HG03039 (cell line): ENCODE measurements at regions not wholly inside any gene's neighbourhood (a gene's known extent, or its start where the extent isn't known, plus 50 kb on each side); places are given as distances from the start of the nearest gene placed in this dataset.

Experiments used
- ATAC-seq: cut with Tn5 transposase; IDR thresholded peaks from one replicate; pipeline ENCODE4 v1.9.1; 2021; ENCODE audit warnings: mild to moderate bottlenecking, moderate library complexity; ENCODE audit not compliant: unreplicated experiment

GRCh38 chr12:114902665-114903064 lies 218.7 kb upstream of the TBX3 start:
- no peak for ATAC-seq

- ATAC-seq: no peak
Measured at GRCh38 chr12:114901316-114901715, 217.3 kb upstream of the TBX3 start.

- no peak for ATAC-seq
Measured at GRCh38 chr12:114898159-114898558, 214.2 kb upstream of the TBX3 start.

GRCh38 chr12:114895827-114896226 lies 211.9 kb upstream of the TBX3 start:
- no peak for ATAC-seq

- no peak for ATAC-seq
Measured at GRCh38 chr12:114895081-114895480, 211.1 kb upstream of the TBX3 start.

- no peak for ATAC-seq
Measured at GRCh38 chr12:114894076-114894475, 210.1 kb upstream of the TBX3 start.

- ATAC-seq: no peak
Measured at GRCh38 chr12:114888928-114889584, 205.1 kb upstream of the TBX3 start.

- ATAC-seq: no peak
Measured at GRCh38 chr12:114888448-114888847, 204.5 kb upstream of the TBX3 start.

GRCh38 chr12:114885501-114885900 lies 201.5 kb upstream of the TBX3 start:
- no peak for ATAC-seq

GRCh38 chr12:114884575-114884974 lies 200.6 kb upstream of the TBX3 start:
- ATAC-seq: no peak

- ATAC-seq: no peak
Measured at GRCh38 chr12:114882083-114882482, 198.1 kb upstream of the TBX3 start.

GRCh38 chr12:114879354-114879753 lies 195.4 kb upstream of the TBX3 start:
- no peak for ATAC-seq

- no peak for ATAC-seq
Measured at GRCh38 chr12:114878781-114879180, 194.8 kb upstream of the TBX3 start.

GRCh38 chr12:114876968-114877680 lies 193.1 kb upstream of the TBX3 start:
- ATAC-seq: no peak

- ATAC-seq: no peak
Measured at GRCh38 chr12:114875313-114875712, 191.3 kb upstream of the TBX3 start.

- ATAC-seq: no peak
Measured at GRCh38 chr12:114873656-114874055, 189.7 kb upstream of the TBX3 start.

GRCh38 chr12:114868995-114869834 lies 185.2 kb upstream of the TBX3 start:
- ATAC-seq: no peak

- ATAC-seq: no peak
Measured at GRCh38 chr12:114866331-114866730, 182.4 kb upstream of the TBX3 start.

GRCh38 chr12:114864837-114865551 lies 181.0 kb upstream of the TBX3 start:
- no peak for ATAC-seq

- no peak for ATAC-seq
Measured at GRCh38 chr12:114863911-114864310, 179.9 kb upstream of the TBX3 start.

GRCh38 chr12:114860969-114861368 lies 177.0 kb upstream of the TBX3 start:
- no peak for ATAC-seq
